ENCODE measurements at regions not wholly inside any gene's neighbourhood (a gene's known extent, or its start where the extent isn't known, plus 50 kb on each side); places are given as distances from the start of the nearest gene placed in this dataset.

DNA sequence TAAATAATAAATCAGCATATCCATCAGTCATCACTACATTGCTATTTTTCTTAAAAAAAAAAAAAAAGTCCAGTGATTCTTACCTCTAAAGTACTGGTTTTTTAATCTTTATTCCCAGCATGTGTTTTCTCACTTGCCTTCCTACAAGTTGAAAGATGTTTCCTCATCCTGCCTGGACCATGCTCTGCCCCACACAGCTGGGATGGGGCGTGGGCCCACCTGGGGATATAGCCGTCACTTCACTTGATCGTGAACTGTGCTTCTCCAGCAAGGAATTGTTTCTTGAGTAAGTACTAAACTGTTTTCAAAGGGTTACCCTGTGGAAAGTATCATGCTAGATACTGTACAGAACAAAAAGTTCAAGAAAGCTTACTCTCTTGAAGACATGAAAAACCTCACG lies 212.6 kb upstream of the HTR1E start:
- no peak overlapping the region for H3K27ac Mint-ChIP-seq
- Histone ChIP-seq H3K27me3 (replicated peaks in 1 of 4; ENCODE audit: control extremely low read depth in 1 of 4, control insufficient read depth in 3 of 4, insufficient read depth in 4 of 4, low read length in 3 of 4) (no peaks in the 10 kb centered on the region), H4K20me1 (ENCODE audit: control insufficient read depth, insufficient read depth, low read length, poor library complexity, severe bottlenecking) (no peaks in the 10 kb centered on the region), H3K79me2 (ENCODE audit: control insufficient read depth, insufficient read depth, low read length) (no peaks in the 10 kb centered on the region), H3K9ac (ENCODE audit: low read length) (no peak overlapping the region), H3K4me3 (ENCODE audit: control extremely low read depth in 1 of 5, extremely low read depth in 1 of 5, insufficient read depth in 1 of 5, low read depth in 2 of 5, low read length in 4 of 5) (no peak overlapping the region), H3K36me3 (replicated peaks in 1 of 2; ENCODE audit: control extremely low read depth in 1 of 2, control insufficient read depth in 1 of 2, extremely low read depth in 1 of 2, insufficient read depth in 2 of 2, low read length in 1 of 2) (no peaks in the 10 kb centered on the region), H3K4me1 (ENCODE audit: control insufficient read depth in 2 of 2, insufficient read depth in 2 of 2, low read length in 2 of 2) (no peaks in the 10 kb centered on the region), H3K4me2 (replicated peaks; ENCODE audit: low read depth, low read length, poor library complexity, severe bottlenecking) (no peak overlapping the region), H3K27ac (ENCODE audit: low read length in 2 of 2) (no peak overlapping the region), H2AFZ (ENCODE audit: insufficient read depth, low read depth, low read length, poor library complexity, severe bottlenecking) (no peak overlapping the region), H3K9me3 (ENCODE audit: control extremely low read depth in 1 of 3, control insufficient read depth in 2 of 3, insufficient read depth in 1 of 3, low read length in 2 of 3) (peaks cover 0 to 3% (median 0%) of the 10 kb centered on the region in 3 donors)
- ATAC-seq (ENCODE audit: low read depth) = no peak
- CTCF ChIA-PET = no interaction called here
- no peaks in the 10 kb centered on the region for H3K4me1 Mint-ChIP-seq
- WGBS (ENCODE audit: insufficient coverage) = no CpG with 5 or more reads among the region's 4 CpGs
- no peak for DNase-seq
- POLR2A ChIA-PET = no interaction called here
- no peaks in the 10 kb centered on the region for H3K27me3 Mint-ChIP-seq
- intact Hi-C loops (cut with micrococcal nuclease) = no loop called here
- no peak overlapping the region for H3K4me3 Mint-ChIP-seq
- no peak for TF ChIP-seq CTCF (IDR thresholded peaks at IDR 0.05)
- TF ChIP-seq EZH2 (IDR thresholded peaks at IDR 0.05; ENCODE audit: borderline replicate concordance, insufficient read depth, low read depth, low read length, poor library complexity, severe bottlenecking) = no peak
- no peaks in the 10 kb centered on the region for H3K9me3 Mint-ChIP-seq (ENCODE audit: insufficient read depth)

GRCh38 chr6:86723729-86724128 lies 213.6 kb upstream of the HTR1E start:
- H3K4me1 ChIP-seq (ENCODE audit: control insufficient read depth in 2 of 2, insufficient read depth in 2 of 2, low read length in 2 of 2) = no peaks in the 10 kb centered on the region
- H3K27me3 ChIP-seq (replicated peaks in 1 of 4; ENCODE audit: control extremely low read depth in 1 of 4, control insufficient read depth in 3 of 4, insufficient read depth in 4 of 4, low read length in 3 of 4) = no peaks in the 10 kb centered on the region
- no peaks in the 10 kb centered on the region for H4K20me1 ChIP-seq (ENCODE audit: control insufficient read depth, insufficient read depth, low read length, poor library complexity, severe bottlenecking)
- H3K4me3 ChIP-seq (ENCODE audit: control extremely low read depth in 1 of 5, extremely low read depth in 1 of 5, insufficient read depth in 1 of 5, low read depth in 2 of 5, low read length in 4 of 5) = no peak overlapping the region
- no peaks in the 10 kb centered on the region for H3K36me3 ChIP-seq (replicated peaks in 1 of 2; ENCODE audit: control extremely low read depth in 1 of 2, control insufficient read depth in 1 of 2, extremely low read depth in 1 of 2, insufficient read depth in 2 of 2, low read length in 1 of 2)
- H2AFZ ChIP-seq (ENCODE audit: insufficient read depth, low read depth, low read length, poor library complexity, severe bottlenecking) = no peak overlapping the region
- no peaks in the 10 kb centered on the region for H3K27me3 Mint-ChIP-seq
- no peaks in the 10 kb centered on the region for H3K79me2 ChIP-seq (ENCODE audit: control insufficient read depth, insufficient read depth, low read length)
- 96% methylated on average over 3 of the region's 4 CpGs for WGBS (ENCODE audit: insufficient coverage)
- H3K9me3 Mint-ChIP-seq (ENCODE audit: insufficient read depth) = no peaks in the 10 kb centered on the region
- no peaks in the 10 kb centered on the region for H3K4me1 Mint-ChIP-seq
- ATAC-seq (ENCODE audit: low read depth) (no peak), DNase-seq (no peak)
- CTCF ChIA-PET = no interaction called here
- no peak overlapping the region for H3K4me3 Mint-ChIP-seq
- H3K27ac ChIP-seq (ENCODE audit: low read length in 2 of 2) = no peak overlapping the region
- H3K4me2 ChIP-seq (replicated peaks; ENCODE audit: low read depth, low read length, poor library complexity, severe bottlenecking) = no peak overlapping the region
- H3K27ac Mint-ChIP-seq = no peak overlapping the region
- H3K9me3 ChIP-seq (ENCODE audit: control extremely low read depth in 1 of 3, control insufficient read depth in 2 of 3, insufficient read depth in 1 of 3, low read length in 2 of 3) = peaks cover 0 to 3% (median 0%) of the 10 kb centered on the region in 3 donors
- POLR2A ChIA-PET = no interaction called here
- intact Hi-C loops (cut with micrococcal nuclease) = no loop called here
- H3K9ac ChIP-seq (ENCODE audit: low read length) = no peak overlapping the region
- TF ChIP-seq CTCF (IDR thresholded peaks at IDR 0.05) (no peak), EZH2 (IDR thresholded peaks at IDR 0.05; ENCODE audit: borderline replicate concordance, insufficient read depth, low read depth, low read length, poor library complexity, severe bottlenecking) (no peak)
